HEK293 (cell line): ENCODE measurements at regions not wholly inside any gene's neighbourhood (a gene's known extent, or its start where the extent isn't known, plus 50 kb on each side); places are given as distances from the start of the nearest gene placed in this dataset.

Experiments
- CTCF ChIA-PET: fragments of 350-600 bp; formaldehyde crosslinking; extraction: SDS; loops from one replicate; lab custom pipeline; 2021; ENCODE audit warnings: antibody characterized with exemption; lab: Yijun Ruan, JAX
- POLR2A ChIA-PET: fragments of 300-600 bp; formaldehyde crosslinking; extraction: SDS; loops from one replicate; lab custom pipeline; 2020; ENCODE audit warnings: antibody characterized with exemption, inconsistent platforms; lab: Yijun Ruan, JAX
- H3K27ac ChIP-seq: fragments of 200-500 bp; sonication (Bioruptor generic); 2 replicates; pipeline ENCODE4 v1.5.1; 2014; ENCODE audit warnings: low read depth, low read length, control low read depth, inconsistent platforms; ENCODE audit errors: extremely low read depth
- H3K36me3 ChIP-seq, 2 experiments: fragments of 200-500 bp in 1 of 2; sonication (Bioruptor generic) in 1 of 2; 1 replicate in 1 of 2; 2 replicates in 1 of 2; pipeline ENCODE4 v1.5.1; 2014 to 2017; ENCODE audit warnings: inconsistent platforms in 2 of 2, low read length in 2 of 2; ENCODE audit not compliant: control insufficient read depth in 2 of 2, insufficient read depth in 1 of 2
- H3K4me1 ChIP-seq: fragments of 200-500 bp; sonication (Bioruptor generic); 2 replicates; pipeline ENCODE4 v1.5.1; 2014; ENCODE audit warnings: mild to moderate bottlenecking, low read length, inconsistent platforms; ENCODE audit not compliant: control insufficient read depth, insufficient read depth
- H3K4me3 ChIP-seq: 2 replicates; pipeline ENCODE4 v1.5.1; 2011; ENCODE audit warnings: low read depth, mild to moderate bottlenecking, control low read depth, low read length, moderate library complexity
- H3K9me3 ChIP-seq: fragments of 200-500 bp; sonication (Bioruptor generic); 2 replicates; pipeline ENCODE4 v1.5.1; 2014; ENCODE audit warnings: low read depth, low read length, inconsistent platforms; ENCODE audit not compliant: control insufficient read depth, insufficient read depth
- EGR2 ChIP-seq: fragments of 450-650 bp; formaldehyde crosslinking; IDR thresholded peaks from 2 replicates; pipeline ENCODE4 v1.5.1; 2016; ENCODE audit warnings: low read depth, missing biosample characterization, missing genetic modification characterization
- GLI4 ChIP-seq: fragments of 450-650 bp; formaldehyde crosslinking; IDR thresholded peaks from 2 replicates; pipeline ENCODE4 v1.5.1; 2016; ENCODE audit warnings: missing biosample characterization, missing genetic modification characterization
- HOXD13 ChIP-seq: sonication (generic); formaldehyde crosslinking; IDR thresholded peaks from 2 replicates; pipeline ENCODE4 v1.8.0; 2022; ENCODE audit warnings: missing genetic modification reagents, borderline replicate concordance
- INSM2 ChIP-seq: fragments of 450-650 bp; formaldehyde crosslinking; IDR thresholded peaks from 2 replicates; pipeline ENCODE4 v1.5.1; 2016; ENCODE audit warnings: missing biosample characterization, missing genetic modification characterization
- KLF10 ChIP-seq: fragments of 450-650 bp; IDR thresholded peaks from 2 replicates; pipeline ENCODE4 v1.5.1; 2018; ENCODE audit warnings: missing biosample characterization, mild to moderate bottlenecking, missing genetic modification characterization
- KLF16 ChIP-seq: fragments of 450-650 bp; formaldehyde crosslinking; IDR thresholded peaks from 2 replicates; pipeline ENCODE4 v1.5.1; 2017; ENCODE audit warnings: missing biosample characterization, missing genetic modification characterization
- KLF8 ChIP-seq: fragments of 450-650 bp; formaldehyde crosslinking; IDR thresholded peaks from 2 replicates; pipeline ENCODE4 v1.5.1; 2016; ENCODE audit warnings: missing biosample characterization, missing genetic modification characterization
- MZF1 ChIP-seq: fragments of 450-650 bp; formaldehyde crosslinking; IDR thresholded peaks from 2 replicates; pipeline ENCODE4 v1.5.1; 2017; ENCODE audit warnings: missing biosample characterization, missing genetic modification characterization, borderline replicate concordance
- OVOL3 ChIP-seq: fragments of 450-650 bp; formaldehyde crosslinking; IDR thresholded peaks from 2 replicates; pipeline ENCODE4 v1.5.1; 2016; ENCODE audit warnings: missing biosample characterization, missing genetic modification characterization
- SCRT1 ChIP-seq: fragments of 450-650 bp; formaldehyde crosslinking; IDR thresholded peaks from 2 replicates; pipeline ENCODE4 v1.5.1; 2016; ENCODE audit warnings: missing biosample characterization, missing genetic modification characterization, borderline replicate concordance
- SCRT2 ChIP-seq: fragments of 450-650 bp; formaldehyde crosslinking; IDR thresholded peaks from 2 replicates; pipeline ENCODE4 v1.5.1; 2016; ENCODE audit warnings: missing biosample characterization, missing genetic modification characterization
- TCF7L2 ChIP-seq: IDR thresholded peaks from 2 replicates; pipeline ENCODE4 v1.6.1; 2011; ENCODE audit warnings: low read depth, mild to moderate bottlenecking, inconsistent platforms, low read length, moderate library complexity, borderline replicate concordance
- ZBTB11 ChIP-seq: fragments of 450-650 bp; formaldehyde crosslinking; conservative IDR thresholded peaks from 2 replicates; pipeline ENCODE4 v1.5.1; 2016; ENCODE audit warnings: low read depth, missing biosample characterization, missing genetic modification characterization
- ZNF140 ChIP-seq: fragments of 450-650 bp; formaldehyde crosslinking; IDR thresholded peaks from 2 replicates; pipeline ENCODE4 v1.5.1; 2016; ENCODE audit warnings: missing biosample characterization, missing genetic modification characterization
- ZNF184 ChIP-seq: fragments of 450-650 bp; IDR thresholded peaks from 2 replicates; pipeline ENCODE4 v1.5.1; 2018; ENCODE audit warnings: missing biosample characterization, mild to moderate bottlenecking, missing genetic modification characterization
- ZNF24 ChIP-seq: fragments of 450-650 bp; formaldehyde crosslinking; IDR thresholded peaks from 2 replicates; pipeline ENCODE4 v1.5.1; 2016; ENCODE audit warnings: missing biosample characterization, missing genetic modification characterization
- ZNF248 ChIP-seq: fragments of 450-650 bp; formaldehyde crosslinking; IDR thresholded peaks from 2 replicates; pipeline ENCODE4 v1.5.1; 2017; ENCODE audit warnings: missing biosample characterization, missing genetic modification characterization
- ZNF416 ChIP-seq: fragments of 450-650 bp; formaldehyde crosslinking; IDR thresholded peaks from 2 replicates; pipeline ENCODE4 v1.5.1; 2016; ENCODE audit warnings: missing biosample characterization, missing genetic modification characterization
- ZNF433 ChIP-seq: fragments of 450-650 bp; formaldehyde crosslinking; IDR thresholded peaks from 2 replicates; pipeline ENCODE4 v1.5.1; 2016; ENCODE audit warnings: missing biosample characterization, missing genetic modification characterization, low read depth
- ZNF521 ChIP-seq: fragments of 450-650 bp; formaldehyde crosslinking; IDR thresholded peaks from 2 replicates; pipeline ENCODE4 v1.5.1; 2017; ENCODE audit warnings: missing biosample characterization, mild to moderate bottlenecking, missing genetic modification characterization
- ZNF529 ChIP-seq: fragments of 450-650 bp; formaldehyde crosslinking; IDR thresholded peaks from 2 replicates; pipeline ENCODE4 v1.5.1; 2017; ENCODE audit warnings: missing genetic modification characterization, missing biosample characterization; ENCODE audit not compliant: insufficient replicate concordance
- ZNF548 ChIP-seq: fragments of 450-650 bp; formaldehyde crosslinking; IDR thresholded peaks from 2 replicates; pipeline ENCODE4 v1.5.1; 2016; ENCODE audit warnings: missing biosample characterization, missing genetic modification characterization
- ZNF707 ChIP-seq: fragments of 450-650 bp; formaldehyde crosslinking; IDR thresholded peaks from 2 replicates; pipeline ENCODE4 v1.5.1; 2016; ENCODE audit warnings: missing biosample characterization, missing genetic modification characterization
- ZSCAN5A ChIP-seq: fragments of 450-650 bp; formaldehyde crosslinking; IDR thresholded peaks from 2 replicates; pipeline ENCODE4 v1.5.1; 2016; ENCODE audit warnings: missing biosample characterization, missing genetic modification characterization
- TF ChIP-seq, protein P1 (sequence below): fragments of 450-650 bp; formaldehyde crosslinking; IDR thresholded peaks from 2 replicates; pipeline ENCODE4 v1.5.1; 2016; ENCODE audit warnings: missing biosample characterization, missing genetic modification characterization

DNA sequence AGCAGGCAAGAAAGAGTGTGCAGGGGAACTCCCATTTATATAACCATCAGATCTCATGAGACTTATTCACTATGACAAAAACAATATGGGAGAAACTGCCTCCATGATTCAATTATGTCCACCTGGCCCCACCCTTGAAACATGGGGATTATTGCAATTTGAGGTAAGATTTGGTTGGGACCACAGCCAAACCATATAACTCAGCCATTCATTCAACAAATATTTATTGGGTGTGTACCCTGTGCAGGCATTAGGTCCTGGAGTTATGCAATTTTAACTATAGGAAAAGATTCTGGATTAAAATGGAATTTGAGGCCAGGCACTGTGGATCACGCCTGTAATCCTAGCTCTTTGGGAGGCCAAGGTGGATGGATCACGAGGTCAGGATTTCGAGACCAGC, 124.2 kb upstream of the GAS1 start:
- ChIA-PET POLR2A (no interaction called here), CTCF (no interaction called here)
- Histone ChIP-seq H3K36me3 (no peaks in the 10 kb centered on the region), H3K27ac (no peak overlapping the region), H3K4me1 (no peaks in the 10 kb centered on the region), H3K9me3 (no peaks in the 10 kb centered on the region), H3K4me3 (no peak overlapping the region)
- no peak for TF ChIP-seq ZBTB11 (tag by site-specific recombination)
- TF ChIP-seq OVOL3 (tag by site-specific recombination): no peak
- TF ChIP-seq ZNF24 (tag by site-specific recombination): no peak
- TF ChIP-seq KLF8: no peak
- no peak for TF ChIP-seq ZNF184 (tag by site-specific recombination)
- no peak for TF ChIP-seq TCF7L2
- TF ChIP-seq INSM2 (tag by site-specific recombination): no peak

GRCh38 chr9:87073692-87074091, 126.4 kb upstream of the GAS1 start:
- Histone ChIP-seq H3K4me3 (no peak overlapping the region), H3K27ac (no peak overlapping the region), H3K9me3 (no peaks in the 10 kb centered on the region), H3K36me3 (no peaks in the 10 kb centered on the region), H3K4me1 (no peaks in the 10 kb centered on the region)
- POLR2A ChIA-PET: no interaction called here
- TF ChIP-seq ZNF548 (tag by site-specific recombination) (no peak), ZNF521 (tag by site-specific recombination) (no peak), HOXD13 (CRISPR knock-in tag) (no peak)
- CTCF ChIA-PET: interaction anchor here (0.7 kb wide), 1 partner anchor 46 kb away, joined by 3 read pairs; no protein-coding TSS in a partner anchor

GRCh38 chr9:87075537-87075936, 128.2 kb upstream of the GAS1 start:
- Histone ChIP-seq H3K9me3 (no peaks in the 10 kb centered on the region), H3K27ac (no peak overlapping the region), H3K4me1 (no peaks in the 10 kb centered on the region), H3K4me3 (no peak overlapping the region), H3K36me3 (no peaks in the 10 kb centered on the region)
- CTCF ChIA-PET: no interaction called here
- TF ChIP-seq SCRT1 (no peak), ZSCAN5A (no peak), SCRT2 (tag by site-specific recombination) (no peak), ZNF707 (tag by site-specific recombination) (no peak), ZNF529 (tag by site-specific recombination) (no peak), KLF16 (tag by site-specific recombination) (no peak), ZNF248 (tag by site-specific recombination) (no peak), ZNF140 (tag by site-specific recombination) (no peak), KLF8 (no peak), GLI4 (tag by site-specific recombination) (no peak), EGR2 (tag by site-specific recombination) (no peak), KLF10 (no peak), ZNF416 (tag by site-specific recombination) (no peak), MZF1 (no peak), ZNF433 (tag by site-specific recombination) (no peak), ZNF24 (tag by site-specific recombination) (no peak)
- TF ChIP-seq, protein P1, sequence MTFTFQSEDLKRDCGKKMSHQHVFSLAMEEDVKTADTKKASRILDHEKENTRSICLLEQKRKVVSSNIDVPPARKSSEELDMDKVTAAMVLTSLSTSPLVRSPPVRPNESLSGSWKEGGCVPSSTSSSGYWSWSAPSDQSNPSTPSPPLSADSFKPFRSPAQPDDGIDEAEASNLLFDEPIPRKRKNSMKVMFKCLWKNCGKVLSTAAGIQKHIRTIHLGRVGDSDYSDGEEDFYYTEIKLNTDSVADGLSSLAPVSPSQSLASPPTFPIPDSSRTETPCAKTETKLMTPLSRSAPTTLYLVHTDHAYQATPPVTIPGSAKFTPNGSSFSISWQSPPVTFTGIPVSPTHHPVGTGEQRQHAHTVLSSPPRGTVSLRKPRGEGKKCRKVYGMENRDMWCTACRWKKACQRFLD (tag by site-specific recombination): no peak
- POLR2A ChIA-PET: no interaction called here
